GM18520 (cell line): ENCODE measurements at regions not wholly inside any gene's neighbourhood (a gene's known extent, or its start where the extent isn't known, plus 50 kb on each side); places are given as distances from the start of the nearest gene placed in this dataset.

Source experiments
- ATAC-seq: cut with Tn5 transposase; IDR thresholded peaks from one replicate; pipeline ENCODE4 v1.9.1; 2021; ENCODE audit not compliant: unreplicated experiment

DNA sequence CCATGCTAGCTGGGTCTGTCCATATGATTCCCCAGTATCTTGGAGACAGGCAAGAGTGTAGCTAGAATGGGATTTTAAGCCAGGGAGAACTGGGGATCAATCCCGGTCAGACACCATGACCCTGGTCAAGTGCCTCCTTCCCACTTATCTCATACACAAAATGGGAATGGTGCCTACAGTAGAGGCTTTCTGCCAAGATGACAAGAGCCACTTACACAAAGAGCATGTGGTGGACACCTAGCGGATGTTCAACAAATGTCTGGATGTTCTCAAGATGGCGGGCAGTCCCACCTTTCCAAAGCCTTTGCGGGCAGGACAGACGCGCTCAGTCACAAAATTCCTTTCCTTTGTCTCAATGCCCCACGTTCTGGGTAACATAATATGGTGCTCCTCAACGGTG, 57.3 kb downstream of the MAF start:
- ATAC-seq = no peak

DNA sequence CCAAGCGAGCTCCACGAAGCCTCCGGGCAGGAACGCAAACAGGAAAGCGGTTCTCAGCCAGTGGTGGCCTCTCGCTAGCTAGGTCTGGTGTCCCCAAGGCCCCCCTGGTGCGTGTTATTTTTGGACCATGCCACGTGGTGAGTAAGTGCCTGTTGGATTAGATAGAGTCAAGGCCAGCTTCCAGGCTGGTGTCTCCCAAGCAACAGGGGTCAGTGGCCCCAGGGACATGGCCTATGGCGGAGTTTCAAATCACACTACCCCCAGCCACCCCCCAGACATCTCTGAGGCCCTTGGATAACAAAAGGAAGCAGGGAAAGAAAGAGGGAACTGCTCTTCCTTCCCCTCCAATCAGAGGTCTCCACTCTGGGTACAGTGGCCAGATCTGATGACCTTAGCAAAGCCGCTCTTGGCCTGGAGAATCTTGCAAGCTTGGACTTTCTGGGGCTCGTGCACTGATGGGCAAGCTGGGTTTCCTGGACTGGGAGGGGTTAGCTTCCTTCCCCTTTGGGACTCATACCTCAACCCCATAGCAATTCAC, 58.2 kb downstream of the MAF start:
- no peak for ATAC-seq

DNA sequence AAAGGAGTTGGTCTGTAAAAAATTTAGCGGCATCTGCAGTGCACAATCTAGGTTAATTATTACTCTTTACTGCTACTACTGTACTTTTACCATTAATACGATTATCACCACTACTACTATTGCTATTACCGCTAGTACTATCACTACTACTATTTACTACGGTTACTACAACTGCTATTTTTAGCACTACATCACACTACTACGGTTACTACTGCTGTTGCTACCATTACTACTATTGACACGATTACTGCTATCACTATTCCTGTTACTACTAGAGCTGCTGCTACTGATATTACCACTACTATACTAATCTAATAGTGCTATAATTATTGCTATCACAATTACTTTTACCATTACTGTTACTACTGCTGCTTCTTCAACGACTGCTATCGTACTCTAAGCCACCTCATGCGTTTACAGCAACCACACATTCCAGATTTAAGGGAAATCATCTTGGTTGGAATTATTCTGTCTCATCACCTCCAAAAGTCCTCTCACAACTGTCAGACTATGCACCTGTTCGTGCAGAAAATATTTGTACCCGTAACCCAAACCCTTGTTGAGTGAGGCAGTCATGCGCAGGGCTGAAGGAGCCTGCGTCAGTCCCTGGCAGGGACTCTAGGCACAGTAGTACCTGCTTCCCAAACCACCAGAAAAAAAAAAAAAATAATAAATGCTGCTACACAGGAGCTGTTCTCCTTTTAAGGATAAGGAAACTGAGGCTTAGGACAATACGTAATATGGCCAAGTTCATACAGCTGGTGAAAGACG, 59.5 kb downstream of the MAF start:
- ATAC-seq = no peak

DNA sequence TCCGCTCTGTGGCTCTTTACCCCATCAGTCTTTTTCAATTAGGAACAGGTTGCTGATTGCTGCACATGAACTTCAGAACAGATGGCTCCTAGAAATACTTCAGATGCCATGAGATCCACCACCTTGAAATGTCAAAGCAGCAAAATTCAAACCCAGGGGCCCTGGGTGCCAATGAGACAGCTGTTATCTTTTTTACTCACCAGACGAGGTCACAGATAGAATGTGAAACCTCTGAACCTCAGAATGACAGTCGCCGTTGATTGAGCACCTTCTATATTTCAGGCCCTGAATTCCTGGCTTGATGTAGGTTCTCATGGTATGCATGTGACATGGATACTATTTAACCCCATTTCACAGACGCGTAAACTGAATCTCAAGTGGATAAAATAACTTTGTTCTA, 63.0 kb downstream of the MAF start:
- ATAC-seq = no peak

DNA sequence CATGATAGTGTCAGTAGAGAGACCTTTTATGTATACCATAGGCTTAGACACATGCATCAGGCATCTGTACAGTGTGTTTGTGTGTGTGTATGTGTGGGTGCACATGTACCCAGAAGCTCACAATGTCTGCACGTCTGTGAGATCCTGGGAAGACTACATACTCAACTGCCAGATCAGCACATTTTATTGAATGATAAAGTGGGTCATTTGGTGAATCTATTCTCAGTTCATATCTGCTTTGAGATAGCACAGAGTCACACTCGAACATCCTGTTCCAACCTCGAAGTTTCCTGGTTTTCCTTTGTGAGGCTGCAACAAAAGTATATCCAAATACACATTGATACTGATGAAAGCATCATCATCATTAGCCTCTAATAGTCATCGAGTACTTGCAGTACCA, 63.6 kb downstream of the MAF start:
- no peak for ATAC-seq

DNA sequence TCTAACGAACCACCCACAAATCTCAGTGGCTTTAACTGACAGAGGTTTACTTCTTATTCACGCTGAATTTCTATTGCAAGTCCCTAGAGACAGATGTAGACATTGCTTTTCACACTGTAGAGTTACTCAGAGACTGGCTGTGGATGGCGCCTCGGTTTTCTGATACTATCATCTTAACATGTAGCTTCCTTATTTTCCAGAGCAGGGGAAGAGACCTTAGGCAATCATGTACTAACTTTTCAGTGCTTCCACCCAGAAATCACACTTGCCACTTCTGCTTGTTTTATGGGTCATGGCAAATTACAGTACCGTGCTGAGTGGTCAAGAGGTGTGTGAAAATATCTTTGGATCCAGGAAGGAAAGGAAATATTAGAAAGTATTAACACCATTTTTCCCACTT, 65.4 kb downstream of the MAF start:
- ATAC-seq = no peak

DNA sequence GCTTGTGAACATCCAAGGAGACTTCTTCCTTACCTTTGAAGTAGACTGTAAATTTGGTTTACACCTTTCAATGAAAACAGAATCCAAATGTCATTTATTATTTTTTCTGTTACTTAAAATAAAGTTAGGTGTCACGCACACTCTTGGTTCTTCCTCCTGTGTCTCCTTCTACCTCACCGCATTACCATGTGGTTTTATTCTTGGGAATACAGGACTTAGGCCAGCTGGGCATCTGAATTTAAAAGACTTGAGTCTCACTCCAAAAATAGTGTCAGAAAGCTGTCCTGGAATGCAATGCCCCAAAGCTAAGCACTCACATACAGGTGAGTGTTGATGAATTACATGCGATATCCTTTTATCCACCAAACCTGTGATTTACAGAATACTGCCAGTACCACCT, 66.4 kb downstream of the MAF start:
- no peak for ATAC-seq

DNA sequence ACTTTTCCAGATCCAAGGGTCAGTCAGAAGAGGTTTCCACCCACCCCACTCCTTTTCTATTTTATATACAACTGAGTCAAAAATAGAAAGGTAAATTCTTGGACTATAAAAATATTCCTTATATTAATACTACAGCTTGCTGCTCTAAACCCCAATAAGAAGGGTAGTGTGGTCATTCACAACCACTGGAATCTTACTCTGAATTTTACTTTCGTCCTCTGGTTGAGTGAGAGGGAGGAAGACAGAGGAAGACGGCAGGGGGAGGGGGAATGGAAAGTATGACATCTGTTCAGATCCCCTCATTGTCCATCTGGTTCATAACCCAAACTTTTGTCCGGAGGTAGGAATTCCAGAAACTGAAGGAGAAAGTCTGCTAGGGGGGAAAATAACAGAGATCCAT, 67.2 kb downstream of the MAF start:
- ATAC-seq = no peak

DNA sequence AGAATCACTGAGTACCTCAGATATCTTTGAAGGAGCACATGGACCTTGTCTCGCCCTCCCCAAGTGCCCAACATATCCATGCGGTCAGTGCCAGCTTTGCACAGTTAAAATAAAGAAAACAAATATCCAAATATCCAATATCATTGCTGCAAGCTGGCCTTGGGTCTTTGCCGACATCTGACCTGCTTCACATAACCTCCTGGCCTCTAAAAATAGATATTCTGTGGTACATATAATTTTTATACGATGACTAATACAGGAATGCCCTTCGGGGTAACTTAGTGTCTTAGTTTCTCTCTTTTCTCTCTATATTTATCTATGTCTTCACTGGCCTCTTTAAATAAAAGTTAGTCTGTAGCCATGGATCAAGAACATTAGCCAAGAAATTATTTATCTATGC, 67.8 kb downstream of the MAF start:
- ATAC-seq = no peak

DNA sequence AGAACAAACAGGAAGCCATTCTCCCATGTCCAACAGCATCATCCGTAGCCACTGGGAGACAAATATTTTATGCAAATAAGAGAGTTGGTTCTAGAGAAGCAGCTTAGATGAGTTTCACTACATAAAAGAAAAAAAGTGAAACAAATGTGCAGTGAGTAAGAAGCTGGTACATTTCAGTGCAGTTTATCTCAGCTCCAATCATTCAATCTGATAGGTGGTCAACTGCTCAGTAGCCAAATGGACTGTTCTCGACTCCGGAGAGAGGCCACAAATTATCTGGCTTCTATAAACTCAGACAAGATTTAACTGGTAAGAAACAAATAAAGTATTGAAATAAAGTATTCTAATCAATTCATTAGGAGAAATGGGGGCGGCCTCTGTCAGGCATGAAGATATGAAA, 68.3 kb downstream of the MAF start:
- ATAC-seq = no peak

DNA sequence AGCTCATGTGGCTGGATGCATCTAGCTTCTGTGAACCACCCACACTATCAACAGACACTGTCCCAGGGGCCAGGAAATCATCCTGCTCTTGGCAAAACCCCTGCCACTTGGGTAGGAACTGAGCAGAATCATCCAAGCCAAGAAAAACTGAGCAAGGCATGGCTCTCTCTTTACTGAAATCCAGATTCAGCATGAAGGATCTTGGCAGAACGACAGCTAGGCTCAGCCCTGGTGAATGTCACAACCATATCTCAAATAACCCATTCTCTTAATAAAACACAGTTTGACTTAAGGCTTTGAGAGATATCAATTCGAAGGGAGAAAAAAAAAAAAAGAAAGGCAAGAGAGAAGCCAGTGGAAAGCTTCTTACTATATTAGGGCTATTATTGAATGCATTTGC, 72.2 kb downstream of the MAF start:
- ATAC-seq = no peak

DNA sequence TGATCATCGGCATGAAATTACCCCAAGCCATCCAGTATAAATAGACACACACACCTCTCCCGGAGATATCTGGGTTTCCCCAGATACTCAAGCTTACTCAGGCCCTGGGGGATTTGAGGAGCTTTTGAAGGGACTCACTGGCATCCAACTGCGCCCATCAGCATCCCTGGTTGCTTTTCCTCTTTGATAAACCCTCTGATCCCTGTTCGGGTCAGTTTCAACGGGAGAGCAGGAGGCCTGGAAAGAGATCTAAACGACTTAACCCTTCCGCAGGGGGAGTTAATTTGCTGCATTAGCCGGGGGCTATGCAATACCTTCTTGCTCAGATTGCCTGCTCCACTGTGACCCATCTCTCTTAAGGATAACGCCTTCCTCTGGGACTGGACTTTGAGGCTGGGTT, 76.6 kb downstream of the MAF start:
- no peak for ATAC-seq

DNA sequence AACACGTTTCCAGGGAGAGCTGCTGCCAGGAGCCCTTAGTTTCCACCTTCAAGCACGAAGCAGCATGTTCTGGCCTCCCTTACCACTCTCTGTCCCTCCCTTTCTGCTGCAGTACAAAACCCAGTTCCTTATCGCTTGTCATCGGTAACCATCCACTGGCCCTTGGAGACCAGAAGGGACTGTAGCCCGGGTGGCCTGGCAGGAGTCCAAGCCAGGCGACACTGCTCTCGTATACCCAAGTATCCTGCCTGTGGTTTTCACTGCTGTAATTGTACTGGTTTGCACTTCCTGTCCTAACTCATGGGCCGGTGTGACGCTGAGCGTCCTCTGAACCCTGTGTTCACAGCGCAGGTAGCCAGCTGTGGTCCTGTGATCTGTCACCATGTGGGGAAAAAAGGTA, 81.1 kb downstream of the MAF start:
- ATAC-seq = no peak

DNA sequence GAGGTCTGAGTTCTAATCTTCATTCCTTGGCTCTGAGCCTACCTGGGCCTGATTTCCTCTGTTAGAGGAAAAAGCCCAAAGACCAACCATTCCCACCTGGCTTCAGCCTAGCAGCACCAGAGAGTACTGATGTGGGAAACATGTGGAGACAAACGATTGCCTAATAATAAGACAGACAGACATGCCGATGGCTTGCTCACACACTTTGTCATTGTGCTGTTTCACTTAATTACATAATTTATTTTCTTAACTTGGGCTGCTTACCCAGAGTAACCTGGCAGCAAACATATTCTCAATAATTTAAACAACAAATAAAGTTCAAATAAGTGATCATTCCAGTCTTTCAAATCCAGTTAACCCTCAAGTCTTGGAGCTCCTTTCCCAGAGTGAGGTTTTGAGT, 83.4 kb downstream of the MAF start:
- no peak for ATAC-seq

DNA sequence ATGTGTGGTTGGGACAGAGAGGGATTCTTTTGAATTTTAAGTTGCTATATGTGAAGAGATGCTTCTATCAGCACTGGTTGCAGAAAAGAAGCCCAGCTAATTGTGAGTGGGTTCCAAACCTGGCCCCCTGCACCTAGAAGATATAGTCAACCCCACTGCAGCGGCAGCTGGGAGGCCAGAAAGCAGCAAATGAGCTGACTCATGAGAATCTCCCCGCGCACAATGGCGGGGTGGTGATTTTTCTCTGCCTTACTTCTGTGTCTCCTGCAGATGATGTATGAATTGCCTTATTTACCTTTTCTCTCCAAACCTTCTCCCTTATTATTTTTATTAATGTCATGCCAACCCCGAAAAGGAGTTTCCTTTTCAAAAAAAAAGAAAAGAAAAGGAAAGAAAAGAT, 89.7 kb downstream of the MAF start:
- no peak for ATAC-seq

DNA sequence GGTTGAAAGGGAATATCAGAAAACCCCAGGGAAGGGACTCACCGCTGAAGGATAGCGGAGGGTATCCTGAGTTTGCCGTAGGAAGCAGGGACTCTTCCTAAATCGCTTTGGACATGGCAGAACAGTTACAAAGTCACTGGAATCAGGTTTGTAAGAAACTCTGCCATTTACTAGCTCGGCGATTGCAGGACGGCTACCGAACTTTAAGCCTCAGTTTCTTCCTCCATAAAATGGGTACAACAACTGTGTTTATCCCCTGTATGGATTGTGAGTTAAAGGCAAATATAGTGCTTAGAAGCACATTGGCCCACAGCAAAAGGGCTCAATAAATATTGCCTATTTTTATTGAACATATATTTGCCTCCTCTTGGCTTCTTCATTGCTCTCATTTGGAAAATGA, 90.6 kb downstream of the MAF start:
- no peak for ATAC-seq

DNA sequence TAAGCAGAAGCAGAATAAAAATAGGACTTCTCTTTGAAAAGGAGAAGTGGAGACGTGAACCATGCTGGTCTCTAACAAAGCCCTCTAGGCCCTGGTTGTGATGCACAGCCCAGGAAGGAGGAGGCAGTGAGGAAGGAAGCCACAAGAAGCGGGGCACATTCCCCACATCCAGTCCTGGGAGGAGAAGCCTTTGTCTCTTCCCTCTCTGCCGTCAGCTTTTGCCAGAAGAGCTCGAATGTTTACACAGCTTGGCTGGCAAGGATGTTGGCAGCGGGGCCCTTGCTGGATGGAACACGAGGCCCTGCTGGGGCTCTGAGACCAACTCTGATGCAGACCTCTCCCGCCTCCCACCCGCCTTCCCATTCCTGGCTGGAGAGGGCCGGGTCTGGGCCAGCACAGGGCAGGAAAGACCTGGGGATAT, 91.3 kb downstream of the MAF start:
- ATAC-seq = no peak

DNA sequence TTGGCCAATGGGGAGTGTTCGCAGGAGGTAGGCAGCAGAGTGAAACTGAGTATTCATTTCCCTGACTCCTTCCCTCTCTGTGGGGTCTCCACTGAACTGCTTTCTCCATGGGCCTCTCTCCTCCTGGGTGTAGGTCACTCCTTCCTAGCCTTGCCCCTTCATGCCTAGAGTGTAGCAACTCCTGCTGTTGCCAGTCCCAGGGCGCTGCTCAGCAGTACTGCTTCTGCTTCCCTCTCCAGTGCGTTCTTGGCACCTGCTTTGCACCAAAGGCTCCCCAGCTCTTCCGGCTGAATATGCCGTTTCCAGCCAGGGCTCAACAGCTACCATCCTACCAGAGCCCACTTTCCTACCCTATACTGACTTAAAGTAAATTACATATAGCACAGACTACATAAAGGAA, 92.2 kb downstream of the MAF start:
- no peak for ATAC-seq

DNA sequence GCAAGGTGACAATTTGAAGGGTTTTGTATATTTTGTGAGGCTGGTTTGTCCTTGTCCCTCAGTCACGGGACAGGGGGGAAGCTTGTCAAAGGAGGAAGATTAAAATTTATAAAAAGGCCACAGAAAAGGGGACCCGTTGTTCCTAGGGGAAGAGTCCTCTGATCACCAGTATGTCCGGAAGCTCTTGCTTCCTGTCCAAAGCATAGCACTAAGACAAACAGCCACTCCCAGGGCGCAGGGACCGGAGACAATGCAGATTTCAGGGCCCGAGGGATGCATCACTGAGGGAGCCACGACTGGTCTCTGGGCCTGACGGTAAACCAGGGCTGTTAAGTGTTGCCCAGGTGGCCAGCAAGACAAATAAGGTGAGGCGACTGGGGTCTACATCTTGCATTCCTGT, 95.2 kb downstream of the MAF start:
- no peak for ATAC-seq

DNA sequence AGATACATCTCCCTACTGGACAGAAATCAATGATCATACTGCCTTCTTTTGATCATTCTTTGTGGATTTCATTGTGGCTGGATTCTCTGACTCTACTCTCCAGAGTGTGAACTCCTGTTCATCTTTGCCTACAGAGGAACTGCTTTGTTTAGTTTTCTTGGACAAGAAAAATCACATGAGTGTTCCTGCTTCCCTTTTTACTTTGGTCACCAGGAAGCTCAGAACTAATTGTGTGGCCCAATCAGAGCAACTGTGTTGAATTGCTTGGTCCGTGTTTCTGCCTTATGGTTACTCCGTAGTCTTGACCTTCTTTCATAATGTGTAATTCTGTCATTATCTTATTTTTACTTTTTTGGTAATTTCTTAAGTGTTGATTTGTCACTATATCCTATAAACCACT, 97.0 kb downstream of the MAF start:
- ATAC-seq = no peak

DNA sequence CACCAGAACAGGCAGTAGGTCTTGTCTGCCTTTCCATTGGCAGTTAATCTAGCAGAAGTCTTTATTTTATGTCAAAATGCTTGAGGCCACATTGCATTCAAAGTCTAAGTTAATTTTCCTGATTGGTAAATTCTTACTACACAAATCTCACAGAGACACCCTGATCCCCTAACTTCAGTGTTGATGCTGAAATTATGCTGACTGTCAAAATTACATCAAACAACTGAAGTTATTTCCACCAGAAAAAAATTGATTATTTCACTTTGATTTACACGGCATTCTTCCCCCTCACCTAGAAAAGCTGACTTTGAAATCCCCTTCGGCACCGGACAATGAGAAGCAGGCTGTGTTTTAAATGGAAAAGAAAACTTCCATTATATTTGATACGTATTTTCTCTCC, 99.1 kb downstream of the MAF start:
- no peak for ATAC-seq

DNA sequence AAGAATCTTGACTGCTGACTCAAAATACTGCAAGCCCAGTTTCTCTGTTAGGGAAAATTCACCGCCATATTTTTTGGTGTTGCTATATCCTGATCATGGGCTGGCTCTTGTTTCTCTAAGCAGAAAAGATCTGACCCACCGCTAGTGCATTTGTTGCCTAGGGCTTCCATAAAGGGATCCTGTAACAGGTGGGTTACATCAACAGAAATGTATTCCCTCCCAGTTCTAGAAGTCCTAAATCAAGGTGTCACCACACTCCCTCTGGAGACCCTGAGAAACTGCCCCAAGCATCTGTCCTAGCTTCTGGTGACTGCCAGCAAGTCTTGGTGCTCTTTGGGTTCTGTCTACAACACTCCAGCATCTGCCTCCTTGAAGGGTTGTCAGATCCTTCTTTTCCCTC, 99.7 kb downstream of the MAF start:
- ATAC-seq = no peak

DNA sequence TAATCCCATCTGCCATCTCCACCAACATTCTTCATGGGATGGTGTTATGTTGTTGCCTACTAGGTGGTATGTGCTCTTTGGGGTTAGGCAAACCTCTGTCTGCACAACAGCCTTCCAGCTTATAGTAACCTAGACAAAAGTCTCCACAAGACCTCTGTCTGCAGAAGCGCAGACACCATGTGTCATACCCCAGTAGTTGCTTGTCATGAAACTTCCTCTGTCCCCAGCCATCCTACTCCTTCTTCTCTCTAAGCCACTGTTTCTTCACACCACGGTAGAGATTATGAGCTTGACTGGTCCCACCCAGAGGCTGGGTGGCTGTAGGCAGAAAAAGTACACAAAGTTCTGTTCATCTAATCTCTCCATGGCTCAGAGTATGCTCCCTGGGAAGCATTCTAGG, 100.3 kb downstream of the MAF start:
- ATAC-seq = no peak
